HG03135 (cell line): ENCODE measurements at regions not wholly inside any gene's neighbourhood (a gene's known extent, or its start where the extent isn't known, plus 50 kb on each side); places are given as distances from the start of the nearest gene placed in this dataset.

Source experiments
- ATAC-seq: cut with Tn5 transposase; IDR thresholded peaks from one replicate; pipeline ENCODE4 v1.9.1; 2021; ENCODE audit warnings: mild to moderate bottlenecking, moderate library complexity; ENCODE audit not compliant: unreplicated experiment

DNA sequence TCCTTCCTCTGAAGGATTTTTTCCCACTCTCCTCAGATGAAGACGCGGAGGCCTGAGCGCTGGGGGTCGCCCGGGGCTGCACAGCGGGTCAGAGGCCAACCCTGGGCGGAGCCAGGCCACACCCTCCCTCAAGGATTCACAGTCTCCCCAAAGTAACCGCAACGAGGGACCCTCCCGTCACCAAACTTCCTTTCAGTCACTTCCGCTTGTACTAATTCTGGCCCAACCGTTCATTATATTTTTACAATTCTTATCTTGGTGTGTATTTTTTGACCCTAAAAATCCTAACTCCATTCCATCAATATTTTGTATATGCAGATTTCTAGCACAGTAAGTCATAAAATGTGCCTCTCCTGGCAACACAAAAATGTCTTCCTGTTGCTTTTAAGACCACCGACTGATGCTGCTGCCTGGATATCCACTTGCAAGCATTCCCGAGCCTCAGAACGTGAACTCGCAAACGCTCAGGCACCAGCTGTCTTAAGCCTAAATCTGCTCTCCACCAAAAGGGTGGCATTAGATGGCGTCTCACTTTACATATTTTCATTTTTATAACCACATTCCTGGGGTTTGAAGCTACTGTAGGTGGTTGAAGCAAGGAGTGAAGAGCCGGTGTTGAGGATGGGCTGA, 128.0 kb downstream of the DLL1 start:
- ATAC-seq = no peak

GRCh38 chr6:170162011-170162774, 128.7 kb downstream of the DLL1 start:
- no peak for ATAC-seq

GRCh38 chr6:170160628-170161611, 130.0 kb downstream of the DLL1 start:
- no peak for ATAC-seq

DNA sequence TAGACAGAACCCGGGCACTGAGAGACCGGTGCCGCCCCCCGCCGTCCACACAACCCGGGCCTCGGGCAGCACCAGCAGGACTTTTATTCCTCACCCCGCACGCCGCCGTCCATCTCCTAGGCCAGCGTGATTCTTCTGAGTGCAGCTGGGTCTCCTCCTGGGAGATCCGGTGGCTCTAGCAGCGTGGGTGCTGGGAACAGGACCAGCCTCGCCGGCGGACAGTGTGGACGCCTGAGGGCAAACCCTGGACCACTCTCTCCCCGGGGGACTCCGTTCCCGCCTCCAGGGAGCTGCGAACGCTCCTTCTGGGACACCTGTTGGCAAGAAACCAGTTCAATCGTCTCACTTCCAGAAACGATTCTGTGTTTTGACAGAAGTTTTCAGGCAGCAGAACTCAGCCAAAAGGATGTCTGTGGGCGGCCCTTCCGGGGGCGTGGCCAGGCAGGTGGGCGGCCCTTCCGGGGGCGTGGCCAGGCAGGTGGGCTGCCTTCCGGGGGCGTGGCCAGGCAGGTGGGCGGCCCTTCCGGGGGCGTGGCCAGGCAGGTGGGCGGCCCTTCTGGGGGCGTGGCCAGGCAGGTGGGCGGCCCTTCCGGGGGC, 130.7 kb downstream of the DLL1 start:
- ATAC-seq = no peak

DNA sequence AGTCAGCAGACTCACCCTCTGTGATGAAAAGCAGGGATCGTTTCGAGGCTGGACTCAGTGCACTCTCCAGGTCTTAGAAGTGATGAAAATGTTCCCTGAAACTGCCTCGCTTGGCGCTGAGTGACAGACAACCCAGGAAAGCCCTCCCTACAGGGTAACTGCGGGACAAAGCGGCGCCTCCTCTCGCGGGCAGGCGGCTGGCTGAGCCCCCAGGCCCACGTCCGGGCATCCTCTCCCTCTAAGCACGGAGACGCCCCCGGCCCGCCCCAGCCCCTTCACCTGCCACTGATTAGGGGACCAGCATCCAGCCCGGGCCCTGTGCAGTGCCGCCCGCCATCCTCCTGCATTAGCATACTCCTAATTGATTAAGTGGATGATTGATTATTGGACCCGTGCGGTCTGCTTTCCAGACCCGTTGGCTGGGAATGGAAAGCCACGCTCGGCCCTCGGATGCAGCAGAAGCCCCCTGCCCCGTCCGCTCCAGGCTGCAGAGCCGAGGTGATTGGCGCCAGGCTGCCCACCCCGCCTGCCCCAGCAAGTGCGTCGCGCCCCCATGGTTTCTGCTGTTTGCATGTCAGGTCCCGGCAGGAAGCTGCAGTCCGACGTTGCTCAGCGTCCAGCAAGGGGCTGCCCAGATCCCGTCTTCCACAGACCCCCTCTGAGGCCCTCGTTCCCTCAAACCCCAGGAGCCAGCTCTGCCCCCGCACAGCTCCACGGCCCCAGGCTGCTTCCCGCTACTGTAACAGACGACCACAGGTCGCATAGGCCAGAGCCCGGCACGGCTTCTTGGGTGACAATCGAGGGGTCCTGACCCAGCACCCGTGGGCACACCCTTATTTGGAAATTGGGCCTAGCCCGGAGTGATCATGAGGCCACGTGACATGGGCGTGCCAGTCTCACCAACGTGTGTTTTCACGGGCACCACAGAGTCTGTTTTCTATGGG, 131.6 kb downstream of the DLL1 start:
- no peak for ATAC-seq

- no peak for ATAC-seq
These were observed 132.4 kb downstream of the DLL1 start for GRCh38 chr6:170158296-170159021.

GRCh38 chr6:170157567-170158218, 133.2 kb downstream of the DLL1 start:
- ATAC-seq = no peak

DNA sequence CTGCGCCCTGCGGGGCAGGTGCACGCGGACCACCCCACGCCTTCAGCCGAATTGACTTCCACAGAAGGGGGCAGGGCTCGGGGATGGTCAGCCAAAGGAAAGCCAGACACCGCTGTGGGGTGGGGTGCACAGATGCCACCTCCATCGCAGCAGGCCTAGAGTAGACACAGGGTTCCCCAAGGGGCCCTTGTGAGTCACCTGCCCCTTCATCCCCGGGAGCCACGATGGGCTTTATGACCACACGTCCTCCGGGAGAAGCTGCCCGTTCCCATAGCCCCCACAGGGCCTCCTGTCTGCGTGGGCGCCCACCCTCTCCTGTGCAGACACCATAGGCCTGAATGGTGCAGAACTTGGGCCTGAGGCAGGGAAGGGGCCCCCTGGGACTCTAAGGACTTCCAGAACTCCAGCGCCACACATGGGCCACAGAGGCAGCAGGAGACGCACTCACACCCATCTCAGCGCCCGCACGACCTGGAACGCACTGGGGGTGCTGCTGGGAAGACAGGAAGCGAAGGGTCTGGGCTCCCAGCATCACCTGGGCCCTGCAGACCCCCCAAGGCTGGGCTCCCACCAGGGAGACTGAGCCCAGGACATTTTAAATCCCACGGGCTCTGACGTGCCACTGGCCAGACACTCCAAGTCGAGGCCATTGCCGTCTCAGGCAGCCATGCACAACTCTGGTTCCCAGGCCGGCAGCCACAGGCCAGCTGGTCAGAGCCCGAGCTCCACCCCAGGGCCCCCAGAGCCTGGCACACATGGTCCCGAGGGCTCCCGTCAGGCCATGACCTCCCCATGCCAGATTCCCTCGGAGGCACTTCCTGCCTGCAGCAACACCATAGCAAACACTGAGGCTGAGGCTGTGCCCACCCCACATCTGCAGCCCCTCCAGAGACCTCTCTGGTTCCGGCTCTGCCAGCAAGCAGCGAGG, 134.2 kb downstream of the DLL1 start:
- no peak for ATAC-seq

GRCh38 chr6:170155464-170156196, 135.2 kb downstream of the DLL1 start:
- ATAC-seq = no peak

DNA sequence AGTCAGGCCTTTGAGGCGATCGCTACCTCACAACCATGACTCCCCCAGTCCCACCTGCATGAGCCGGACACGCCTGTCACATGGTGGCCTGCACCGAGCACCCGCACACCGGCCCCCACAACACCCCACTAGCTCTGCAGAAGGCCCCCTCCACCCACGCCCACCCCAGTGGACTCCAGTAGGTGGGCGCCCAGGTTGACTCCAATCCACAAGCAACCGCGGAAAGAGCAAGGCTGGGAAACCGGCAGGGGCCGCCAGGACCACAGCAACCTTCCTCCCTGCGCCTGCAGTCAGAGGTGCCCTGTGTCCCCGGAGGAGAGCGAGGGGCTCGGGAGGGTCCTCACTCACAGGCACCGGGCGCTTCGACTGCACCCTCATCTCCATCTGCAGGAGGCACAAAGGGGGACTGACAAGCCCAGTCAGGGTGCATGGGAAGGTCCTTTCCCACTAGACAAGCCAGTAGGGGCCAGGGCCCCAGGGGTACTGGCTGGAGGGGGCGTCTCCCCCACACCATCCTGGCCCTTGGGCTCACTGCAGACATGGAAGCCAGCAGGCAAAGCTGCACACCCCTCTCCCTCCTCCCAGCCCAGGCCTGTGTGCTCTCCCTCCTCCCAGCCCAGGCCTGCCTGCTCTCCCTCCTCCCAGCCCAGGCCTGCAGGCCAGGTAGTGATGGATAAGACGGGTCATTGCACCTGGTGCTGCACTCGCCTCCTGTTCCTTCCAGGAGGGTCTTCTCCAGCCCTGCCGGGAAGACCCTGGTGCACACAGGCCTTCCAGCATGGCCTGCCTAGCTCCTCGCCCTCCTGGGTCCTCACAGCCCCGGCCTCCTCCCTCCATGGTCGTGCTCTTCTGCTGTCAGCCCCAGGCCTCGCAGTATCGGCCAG, 137.2 kb downstream of the DLL1 start:
- no peak for ATAC-seq

- no peak for ATAC-seq
These were observed 137.9 kb downstream of the DLL1 start for GRCh38 chr6:170152989-170153388.

DNA sequence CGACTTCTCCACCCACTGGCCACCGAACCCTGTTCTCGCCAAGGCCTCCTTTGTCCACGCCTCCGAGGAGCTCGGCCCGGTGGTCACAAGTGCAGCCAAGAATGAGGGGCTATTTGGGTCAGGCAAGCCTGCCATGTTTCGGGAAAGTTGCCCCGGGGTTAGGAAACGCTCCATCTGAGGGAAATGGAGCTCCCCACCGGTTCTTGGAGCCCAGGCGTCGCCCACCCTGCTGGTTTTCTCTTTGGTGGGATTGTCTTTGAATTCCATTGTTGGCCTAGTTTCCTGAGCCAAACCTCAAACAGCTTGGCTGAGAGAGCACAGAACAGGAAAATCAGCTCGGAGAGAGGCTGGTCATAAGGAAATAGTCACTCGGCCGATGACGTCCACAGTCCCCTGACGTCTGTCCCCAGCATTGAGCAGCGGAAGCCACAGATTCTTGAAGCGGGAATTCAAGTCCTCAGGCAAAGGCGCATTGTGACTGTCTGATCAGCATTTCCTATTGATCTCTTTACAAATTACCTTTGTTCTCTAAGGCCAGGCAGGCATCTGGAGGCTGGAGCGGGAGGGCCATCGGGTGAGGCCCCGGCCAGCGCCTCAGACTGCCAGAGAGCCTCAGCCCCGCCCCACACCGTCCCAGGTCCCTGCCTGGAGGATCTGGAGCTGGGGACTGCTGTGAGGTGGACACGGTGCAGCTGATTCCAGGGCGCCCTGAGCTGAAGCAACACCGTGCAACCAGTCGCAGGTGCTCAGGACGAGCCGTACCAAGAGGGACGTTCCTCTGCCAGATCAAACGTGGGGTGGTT, 138.6 kb downstream of the DLL1 start:
- ATAC-seq = no peak

GRCh38 chr6:170151804-170152123, 139.1 kb downstream of the DLL1 start:
- no peak for ATAC-seq

GRCh38 chr6:170151321-170151771, 139.5 kb downstream of the DLL1 start:
- no peak for ATAC-seq

DNA sequence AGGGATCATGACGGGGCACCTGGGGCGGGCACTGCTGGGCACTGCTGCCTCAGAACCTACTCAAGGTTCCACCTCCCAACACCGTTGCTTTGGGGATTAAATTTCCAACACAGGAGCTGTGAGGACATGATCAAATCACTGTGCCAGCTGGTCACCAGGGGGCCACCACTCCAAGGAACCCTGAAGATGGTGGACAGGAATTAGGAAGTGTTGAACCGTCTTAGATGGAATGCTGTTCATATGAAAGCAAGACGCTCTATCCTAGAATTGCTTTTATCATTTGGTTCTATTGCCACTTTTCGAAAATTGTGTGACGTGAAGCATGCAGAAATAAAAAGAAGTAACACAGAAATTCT, 140.3 kb downstream of the DLL1 start:
- no peak for ATAC-seq
